Stimulated activated naive CD8-positive, alpha-beta T cell treated with anti-CD3 and anti-CD28 coated beads, Interleukin-15, amount 100 ng/mL, for 72 hours (primary cell): ENCODE measurements at regions not wholly inside any gene's neighbourhood (a gene's known extent, or its start where the extent isn't known, plus 50 kb on each side); places are given as distances from the start of the nearest gene placed in this dataset.

ENCODE experiments used
- ATAC-seq: fragments of 150-1000 bp; cut with Tn5 transposase; 2 replicates; pipeline ENCODE4 v1.10.0; 2021; ENCODE audit warnings: mild to moderate bottlenecking, moderate library complexity
- DNase-seq, 2 donors: peaks; one replicate each; pipeline ENCODE4 v3.0.0; 2021 to 2022
- H3K27ac Mint-ChIP-seq, 2 donors: one replicate each; pipeline ENCODE4 v1.8.0; 2022; ENCODE audit warnings: mild to moderate bottlenecking in 2 of 2, mixed read lengths in 2 of 2, moderate library complexity in 2 of 2
- H3K27me3 Mint-ChIP-seq: one replicate; pipeline ENCODE4 v1.8.0; 2022; ENCODE audit warnings: mixed read lengths
- H3K4me1 Mint-ChIP-seq: one replicate; pipeline ENCODE4 v1.8.0; 2022; ENCODE audit warnings: mild to moderate bottlenecking, mixed read lengths
- H3K4me3 Mint-ChIP-seq, 2 donors: one replicate each; pipeline ENCODE4 v1.8.0; 2022; ENCODE audit warnings: mild to moderate bottlenecking in 2 of 2, mixed read lengths in 2 of 2, moderate library complexity in 1 of 2
- H3K9me3 Mint-ChIP-seq, 2 donors: one replicate each; pipeline ENCODE4 v1.8.0; 2022; ENCODE audit warnings: mixed read lengths in 2 of 2

DNA sequence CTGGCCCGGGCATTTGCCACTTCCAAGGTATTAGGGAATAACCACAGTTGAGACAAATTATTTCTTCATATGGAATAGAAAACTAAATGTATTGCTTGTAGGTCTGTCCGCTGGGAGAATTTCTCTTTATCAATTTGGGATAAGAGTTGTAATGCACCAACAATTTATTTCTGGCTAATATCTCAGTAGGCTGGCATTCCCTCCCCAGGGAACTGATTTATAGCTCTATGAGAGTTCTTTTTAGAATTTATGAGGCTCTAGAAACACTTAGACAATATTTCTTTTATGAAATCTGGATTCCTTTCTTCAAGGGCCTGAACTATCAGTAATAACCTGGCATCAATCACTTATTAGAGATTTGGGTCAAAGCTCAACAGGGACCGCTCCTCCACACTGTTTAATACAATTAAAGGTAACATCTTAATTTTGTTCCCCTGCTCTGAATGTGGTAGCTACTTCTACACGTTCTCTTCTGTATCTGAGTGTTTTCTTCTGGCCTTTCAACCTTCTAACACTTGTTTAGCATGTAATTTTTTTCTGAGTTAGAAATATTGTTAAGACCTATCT, 857.4 kb upstream of the PRR20A start:
- Mint-ChIP-seq H3K4me3 (no peak overlapping the region), H3K27ac (no peak overlapping the region), H3K4me1 (no peaks in the 10 kb centered on the region), H3K27me3 (no peaks in the 10 kb centered on the region), H3K9me3 (peaks cover 16 to 22% of the 10 kb centered on the region in 2 donors)
- no peak for DNase-seq
- ATAC-seq, result no peak

DNA sequence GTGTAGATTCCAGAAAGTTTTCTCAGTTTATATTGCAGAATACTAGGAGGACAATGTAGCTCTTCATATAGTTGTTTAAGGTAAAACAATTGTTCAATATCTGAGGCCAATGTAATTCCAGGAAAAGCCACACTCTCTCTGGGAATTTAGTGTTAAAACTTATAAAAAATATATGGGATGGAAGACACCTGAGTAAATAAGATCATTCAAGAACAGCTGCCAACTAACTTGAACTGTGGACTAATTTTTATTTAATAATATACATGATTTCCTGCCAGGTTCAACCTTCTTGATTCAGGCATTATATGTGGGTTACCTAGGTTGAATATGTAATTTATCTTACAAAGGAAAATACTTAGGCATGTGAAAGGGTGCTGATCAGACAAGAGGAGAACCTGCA, 841.1 kb upstream of the PRR20A start:
- peaks cover 6 to 12% of the 10 kb centered on the region in 2 donors for H3K9me3 Mint-ChIP-seq
- H3K27ac Mint-ChIP-seq, result no peak overlapping the region
- H3K4me3 Mint-ChIP-seq, result no peak overlapping the region
- H3K4me1 Mint-ChIP-seq, result no peaks in the 10 kb centered on the region
- DNase-seq (no peak), ATAC-seq (no peak)
- H3K27me3 Mint-ChIP-seq, result no peaks in the 10 kb centered on the region

DNA sequence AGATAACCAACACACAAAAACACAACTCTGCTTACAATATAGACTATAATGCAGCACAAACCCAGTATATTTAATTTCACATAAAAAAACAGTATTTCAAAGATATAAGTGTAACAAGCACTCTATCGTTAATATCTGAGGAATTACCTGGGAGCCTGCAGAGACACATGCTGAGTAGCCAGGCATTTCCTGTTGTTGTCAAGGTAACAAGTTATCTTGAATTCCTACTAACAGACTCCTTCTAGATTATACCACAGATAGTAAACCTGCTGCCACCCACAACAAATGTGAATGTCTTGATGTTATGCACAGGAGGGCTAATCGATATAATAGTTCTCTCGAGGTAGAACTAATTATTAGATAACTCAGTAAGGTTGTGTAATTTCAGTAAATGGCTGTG, 826.0 kb upstream of the PRR20A start:
- no peak overlapping the region for H3K4me3 Mint-ChIP-seq
- DNase-seq (no peak), ATAC-seq (no peak)
- peaks cover 7 to 13% of the 10 kb centered on the region in 2 donors for H3K9me3 Mint-ChIP-seq
- H3K27ac Mint-ChIP-seq, result no peak overlapping the region
- no peaks in the 10 kb centered on the region for H3K4me1 Mint-ChIP-seq
- no peaks in the 10 kb centered on the region for H3K27me3 Mint-ChIP-seq

DNA sequence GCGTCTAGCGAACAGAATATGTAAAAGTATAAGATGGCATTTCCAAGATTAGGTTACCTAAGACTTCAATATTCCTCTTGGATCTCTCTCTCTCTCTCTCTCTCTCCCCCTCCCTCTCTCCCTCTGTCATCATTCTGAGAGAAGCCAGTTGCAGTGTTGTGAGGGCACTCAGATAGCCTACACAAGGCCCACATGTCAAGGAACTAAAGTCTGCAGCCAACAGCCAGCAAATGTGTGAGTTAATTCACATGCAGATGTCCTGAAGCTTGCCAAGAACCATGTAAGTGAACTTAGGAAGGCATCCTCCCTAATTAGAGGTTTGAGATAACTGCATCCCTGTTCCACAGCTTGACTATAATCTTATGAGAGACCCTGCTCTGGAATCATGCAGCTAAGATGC, 822.9 kb upstream of the PRR20A start:
- H3K27me3 Mint-ChIP-seq, result no peaks in the 10 kb centered on the region
- H3K4me3 Mint-ChIP-seq, result no peak overlapping the region
- H3K9me3 Mint-ChIP-seq, result peaks cover 12 to 20% of the 10 kb centered on the region in 2 donors
- no peaks in the 10 kb centered on the region for H3K4me1 Mint-ChIP-seq
- ATAC-seq (no peak), DNase-seq (no peak)
- peak overlapping the region in 1 of 2 donors; percentile 7 for H3K27ac Mint-ChIP-seq

DNA sequence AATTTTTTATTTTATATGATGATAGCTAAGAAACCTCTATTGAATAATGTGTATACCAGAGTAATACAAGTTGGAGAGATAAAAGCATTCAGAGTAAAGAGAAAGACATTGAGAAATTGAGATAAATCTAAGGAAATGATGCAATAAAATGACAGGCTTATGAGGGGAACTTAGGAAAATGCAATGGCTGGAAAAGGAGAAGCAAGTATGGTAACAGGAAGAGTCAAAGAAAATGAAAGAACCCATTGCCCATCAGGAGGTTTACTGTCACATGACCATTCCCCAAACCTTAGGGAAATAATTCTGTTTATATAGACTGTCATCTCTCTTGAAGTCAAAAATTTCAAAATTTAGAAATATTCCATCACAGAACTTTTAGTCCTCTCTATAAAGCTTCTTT, 808.0 kb upstream of the PRR20A start:
- Mint-ChIP-seq H3K4me1 (no peaks in the 10 kb centered on the region), H3K27ac (no peak overlapping the region), H3K9me3 (peaks cover 13 to 16% of the 10 kb centered on the region in 2 donors), H3K4me3 (no peak overlapping the region), H3K27me3 (no peaks in the 10 kb centered on the region)
- DNase-seq, result no peak
- no peak for ATAC-seq

DNA sequence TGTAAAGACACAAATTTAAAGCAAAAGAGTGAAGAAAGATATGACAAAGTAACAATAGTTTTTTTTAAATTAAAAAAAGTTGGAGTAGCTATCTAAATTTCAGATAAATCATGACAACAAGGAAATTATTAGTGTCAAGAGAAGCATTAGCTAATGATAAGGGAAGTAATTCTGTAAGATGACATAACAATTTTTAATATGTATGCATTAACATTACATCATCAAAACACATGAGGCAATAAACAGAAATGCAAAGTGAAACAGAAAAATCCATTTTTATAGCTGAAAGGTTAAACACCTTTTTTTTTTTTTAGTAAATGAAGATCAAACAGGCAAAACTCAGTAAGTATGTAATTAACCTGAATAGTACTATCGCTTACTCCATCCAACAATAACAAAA, 804.9 kb upstream of the PRR20A start:
- Mint-ChIP-seq H3K27ac (no peak overlapping the region), H3K4me1 (no peaks in the 10 kb centered on the region)
- no peak for ATAC-seq

DNA sequence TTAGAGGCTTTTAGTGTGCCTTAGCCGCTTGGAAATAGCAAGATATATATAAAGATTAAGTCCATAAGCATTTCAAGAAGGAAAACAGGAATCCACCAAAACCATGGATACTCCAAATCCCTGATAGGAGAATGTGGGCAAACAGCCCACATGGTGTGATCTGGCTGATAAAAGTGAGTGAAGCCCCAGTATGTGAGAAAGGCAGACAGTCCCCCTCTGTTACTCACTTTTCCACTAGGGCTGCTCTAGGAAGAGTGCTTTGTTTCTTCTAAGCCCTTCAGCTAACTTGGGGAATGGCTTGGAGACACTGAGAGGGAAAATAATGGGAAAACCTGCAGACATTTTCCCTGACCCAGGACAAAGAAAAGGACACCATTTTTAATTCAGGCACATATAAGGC, 802.3 kb upstream of the PRR20A start:
- Mint-ChIP-seq H3K4me3 (no peak overlapping the region), H3K27me3 (no peaks in the 10 kb centered on the region), H3K27ac (no peak overlapping the region), H3K9me3 (peaks cover 24 to 47% of the 10 kb centered on the region in 2 donors), H3K4me1 (no peaks in the 10 kb centered on the region)
- ATAC-seq, result no peak
- DNase-seq, result no peak

More for the DNA sequence above, 804.9 kb upstream of the PRR20A start:
- Mint-ChIP-seq H3K27me3 (no peaks in the 10 kb centered on the region), H3K4me3 (no peak overlapping the region), H3K9me3 (peaks cover 11 to 24% of the 10 kb centered on the region in 2 donors)
- no peak for DNase-seq

DNA sequence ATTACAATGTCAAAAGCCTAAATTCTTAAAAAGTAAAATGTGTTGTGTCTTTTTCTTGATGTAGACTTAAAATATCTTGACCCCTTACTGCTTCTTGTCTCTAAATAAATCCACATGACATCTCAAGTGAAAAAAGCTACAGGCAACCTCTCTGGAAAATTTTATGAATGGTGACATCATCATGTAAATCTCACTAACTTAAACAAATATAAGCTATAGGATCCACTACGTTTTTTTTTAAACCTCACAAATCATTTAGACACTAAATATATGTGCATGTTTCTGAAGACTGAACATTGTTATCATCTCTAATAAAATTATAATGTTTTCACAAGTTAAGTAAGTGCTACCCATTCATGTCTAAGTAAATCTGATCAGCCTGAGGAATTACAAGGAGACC, 793.7 kb upstream of the PRR20A start:
- DNase-seq (no peak), ATAC-seq (no peak)
- no peaks in the 10 kb centered on the region for H3K4me1 Mint-ChIP-seq
- peaks cover 11 to 13% of the 10 kb centered on the region in 2 donors for H3K9me3 Mint-ChIP-seq
- H3K4me3 Mint-ChIP-seq, result no peak overlapping the region
- H3K27ac Mint-ChIP-seq, result no peak overlapping the region
- no peaks in the 10 kb centered on the region for H3K27me3 Mint-ChIP-seq

DNA sequence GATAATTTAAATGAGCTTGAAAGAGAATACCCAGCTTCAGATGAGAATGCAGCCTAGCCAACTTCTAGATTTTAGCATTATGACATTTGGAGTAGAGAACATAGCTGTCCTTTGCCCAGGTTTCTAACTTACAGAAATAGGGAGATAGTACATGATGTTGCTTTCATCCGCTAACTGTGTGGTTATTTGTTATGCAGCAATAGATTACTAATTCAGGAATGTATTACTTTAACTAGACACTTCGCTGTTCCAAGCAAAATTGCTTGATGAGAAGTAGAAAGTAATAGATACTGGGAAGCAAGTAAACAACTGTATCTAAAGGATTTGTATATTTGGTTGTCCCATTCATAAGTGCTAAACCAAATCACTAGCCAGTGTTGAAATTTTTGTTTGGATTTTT, 790.9 kb upstream of the PRR20A start:
- no peak for DNase-seq
- no peaks in the 10 kb centered on the region for H3K4me1 Mint-ChIP-seq
- no peak for ATAC-seq
- H3K27me3 Mint-ChIP-seq, result no peaks in the 10 kb centered on the region
- H3K4me3 Mint-ChIP-seq, result no peak overlapping the region
- H3K27ac Mint-ChIP-seq, result no peak overlapping the region
- H3K9me3 Mint-ChIP-seq, result peaks cover 0 to under 1% of the 10 kb centered on the region in 2 donors

DNA sequence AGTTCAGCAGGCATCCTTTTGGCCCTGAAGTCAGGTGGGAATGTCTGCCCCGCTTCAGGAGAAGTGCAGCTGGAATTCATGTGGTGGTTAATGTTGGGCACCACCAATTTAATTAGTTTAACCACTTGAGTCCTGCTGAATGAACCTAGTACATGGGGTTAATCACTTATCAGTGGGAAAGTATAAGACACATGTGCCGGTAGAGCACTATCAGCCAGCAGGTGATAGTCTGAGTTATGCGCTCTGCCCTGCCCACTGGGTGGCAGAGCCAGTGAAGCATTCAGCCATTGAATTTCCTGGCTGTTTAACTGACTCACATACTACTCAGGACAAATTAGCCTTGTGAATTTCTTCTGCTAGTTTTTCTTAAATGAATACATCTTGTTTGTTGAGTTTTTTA, 789.7 kb upstream of the PRR20A start:
- peaks cover 0 to 7% of the 10 kb centered on the region in 2 donors for H3K9me3 Mint-ChIP-seq
- H3K4me1 Mint-ChIP-seq, result no peaks in the 10 kb centered on the region
- ATAC-seq, result no peak
- no peaks in the 10 kb centered on the region for H3K27me3 Mint-ChIP-seq
- DNase-seq, result no peak
- H3K4me3 Mint-ChIP-seq, result no peak overlapping the region
- H3K27ac Mint-ChIP-seq, result no peak overlapping the region

DNA sequence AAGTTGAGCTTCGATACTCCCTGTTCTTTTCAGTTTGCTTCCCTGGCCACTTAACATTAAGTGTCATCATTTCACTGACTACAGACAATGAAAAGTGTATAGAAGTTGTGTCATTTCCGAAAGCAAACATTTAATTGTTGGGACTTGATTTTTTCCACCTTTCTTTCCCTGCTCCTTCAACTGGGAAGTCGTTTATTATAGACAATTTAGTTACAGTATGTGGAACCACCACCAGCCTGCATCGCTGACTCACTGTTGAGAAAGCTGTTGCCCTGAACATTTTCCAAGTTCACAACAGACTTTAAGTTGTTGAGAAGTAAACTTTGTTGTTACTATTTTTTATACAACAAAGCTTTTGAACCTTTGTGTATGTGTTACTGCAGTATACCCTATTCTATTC, 788.4 kb upstream of the PRR20A start:
- no peak overlapping the region for H3K27ac Mint-ChIP-seq

DNA sequence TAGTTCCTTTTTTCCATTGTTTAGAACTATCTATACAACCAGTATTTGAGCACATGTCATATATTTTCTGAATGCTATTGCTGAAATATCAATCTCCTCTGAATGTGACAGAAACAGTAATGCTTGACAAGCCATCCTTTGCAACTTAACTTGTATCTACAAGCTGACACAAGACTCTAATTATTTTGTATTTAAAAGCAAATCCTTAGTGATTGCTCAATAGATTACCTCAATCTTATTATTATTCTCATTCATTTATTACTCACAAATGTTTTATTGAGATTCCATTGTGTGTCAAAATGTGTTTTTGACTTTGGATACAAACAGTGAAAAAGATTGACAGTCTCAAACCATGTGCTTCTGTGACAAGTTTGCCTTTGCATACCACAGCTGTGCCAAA, 787.8 kb upstream of the PRR20A start:
- Mint-ChIP-seq H3K27ac (no peak overlapping the region), H3K4me3 (no peak overlapping the region), H3K27me3 (no peaks in the 10 kb centered on the region), H3K4me1 (no peaks in the 10 kb centered on the region), H3K9me3 (peaks cover 5 to 7% of the 10 kb centered on the region in 2 donors)
- no peak for ATAC-seq
- DNase-seq, result no peak

More for the DNA sequence above, 788.4 kb upstream of the PRR20A start:
- H3K4me3 Mint-ChIP-seq, result no peak overlapping the region
- ATAC-seq (no peak), DNase-seq (no peak)
- no peaks in the 10 kb centered on the region for H3K4me1 Mint-ChIP-seq
- no peaks in the 10 kb centered on the region for H3K27me3 Mint-ChIP-seq
- peaks cover 0 to 7% of the 10 kb centered on the region in 2 donors for H3K9me3 Mint-ChIP-seq

DNA sequence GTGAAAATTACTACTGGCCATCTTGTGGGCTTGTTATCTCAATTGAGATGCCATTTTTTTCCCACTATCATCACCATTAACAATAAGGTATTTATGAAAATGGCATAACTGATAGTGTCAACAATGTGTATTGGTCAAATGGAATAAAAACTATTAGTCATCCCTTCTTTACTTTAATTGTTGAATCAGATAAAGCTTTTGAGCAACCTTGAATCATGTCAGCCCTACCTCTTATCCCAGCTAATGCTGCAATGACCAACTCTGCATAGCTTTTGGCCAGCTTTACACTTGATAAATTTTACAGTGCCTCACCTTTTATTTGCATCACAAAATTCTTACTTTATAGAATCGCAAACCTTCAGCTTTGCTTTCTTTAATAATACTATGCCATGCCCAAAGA, 784.0 kb upstream of the PRR20A start:
- Mint-ChIP-seq H3K4me3 (no peak overlapping the region), H3K27ac (no peak overlapping the region), H3K9me3 (peaks cover 17 to 19% of the 10 kb centered on the region in 2 donors), H3K27me3 (no peaks in the 10 kb centered on the region), H3K4me1 (no peaks in the 10 kb centered on the region)
- no peak for ATAC-seq
- DNase-seq, result no peak

DNA sequence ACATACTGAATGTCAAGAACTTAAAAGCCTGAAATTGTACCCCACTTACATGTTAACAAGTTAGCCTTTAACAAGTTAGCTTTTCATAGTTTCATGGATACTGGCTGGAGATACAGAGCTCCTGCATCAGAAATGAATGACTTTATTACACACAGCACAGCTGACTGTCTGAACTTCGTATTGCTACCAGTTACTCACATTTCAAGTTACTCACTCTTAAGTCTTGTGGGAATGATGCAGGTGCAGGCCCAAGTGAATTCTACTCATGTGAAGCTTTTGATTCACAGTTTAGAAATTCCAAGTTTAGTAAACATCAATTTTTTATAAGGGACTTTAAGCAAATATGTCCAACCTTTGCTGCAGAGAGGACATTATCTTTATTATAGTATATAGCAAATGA, 762.2 kb upstream of the PRR20A start:
- Mint-ChIP-seq H3K27me3 (no peaks in the 10 kb centered on the region), H3K4me1 (no peaks in the 10 kb centered on the region), H3K27ac (no peak overlapping the region), H3K9me3 (peaks cover 21 to 31% of the 10 kb centered on the region in 2 donors), H3K4me3 (no peak overlapping the region)
- ATAC-seq (no peak), DNase-seq (no peak)

DNA sequence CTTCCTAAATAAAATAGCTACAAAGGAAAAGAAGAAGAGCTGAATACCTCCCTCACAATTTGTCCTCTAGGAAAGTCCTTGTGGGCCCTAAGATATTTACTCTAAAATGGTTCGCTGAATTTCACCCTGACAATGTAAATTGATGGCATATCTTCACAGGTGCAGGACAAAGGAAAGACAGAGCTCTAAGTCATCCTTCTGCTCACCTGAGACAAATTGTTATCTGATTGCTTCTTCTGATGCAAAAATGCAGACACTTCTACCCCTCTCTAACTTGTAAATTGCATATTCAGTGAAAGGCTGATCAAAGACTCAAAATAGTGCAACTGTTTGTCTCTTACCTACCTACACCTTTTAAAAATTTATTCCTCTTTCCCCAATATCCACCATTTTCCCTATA, 747.2 kb upstream of the PRR20A start:
- no peaks in the 10 kb centered on the region for H3K4me1 Mint-ChIP-seq
- H3K9me3 Mint-ChIP-seq, result peaks cover 0 to 7% of the 10 kb centered on the region in 2 donors
- no peak for ATAC-seq
- no peaks in the 10 kb centered on the region for H3K27me3 Mint-ChIP-seq
- DNase-seq, result no peak
- no peak overlapping the region for H3K4me3 Mint-ChIP-seq
- H3K27ac Mint-ChIP-seq, result no peak overlapping the region

DNA sequence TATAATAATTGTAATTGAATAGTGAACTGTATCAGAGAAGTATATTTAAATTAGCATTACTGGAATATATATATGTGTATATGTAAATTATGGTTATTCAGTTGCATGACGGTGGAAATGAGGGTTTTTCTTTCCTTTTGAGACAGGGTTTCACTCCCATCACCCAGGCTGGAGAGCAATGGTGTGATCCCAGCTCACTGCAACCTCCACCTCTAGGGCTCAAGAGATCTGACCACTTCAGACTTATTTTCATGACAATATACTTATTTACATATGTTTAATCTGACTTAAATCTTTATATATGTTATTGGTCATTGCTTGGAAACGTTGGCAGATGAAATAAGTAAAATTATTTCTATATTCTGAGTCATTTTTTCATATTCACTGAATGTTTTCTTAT, 744.4 kb upstream of the PRR20A start:
- Mint-ChIP-seq H3K9me3 (peaks cover 6 to 14% of the 10 kb centered on the region in 2 donors), H3K4me1 (no peaks in the 10 kb centered on the region), H3K27me3 (no peaks in the 10 kb centered on the region), H3K4me3 (no peak overlapping the region), H3K27ac (no peak overlapping the region)
- no peak for DNase-seq
- no peak for ATAC-seq

DNA sequence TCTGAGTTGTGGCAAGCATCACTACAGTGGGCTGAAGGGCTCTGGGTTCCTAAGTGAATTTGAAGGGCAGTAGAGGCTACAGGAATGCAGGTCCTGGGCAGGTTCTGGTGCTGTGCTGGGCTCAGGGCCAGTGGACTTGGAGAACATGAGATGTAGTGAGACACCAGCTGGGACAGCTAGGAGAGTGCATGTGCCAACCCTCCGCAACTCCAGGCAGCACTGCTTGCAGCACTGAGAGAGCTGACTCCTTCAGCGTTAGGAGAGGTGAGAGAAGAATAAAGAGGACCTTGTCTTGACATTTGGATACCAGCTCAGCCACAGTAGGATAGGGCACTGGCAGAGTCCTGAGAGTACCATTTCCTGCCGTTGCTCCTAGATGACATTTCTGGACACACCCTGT, 739.9 kb upstream of the PRR20A start:
- no peak for ATAC-seq
- Mint-ChIP-seq H3K9me3 (peaks cover 10 to 27% of the 10 kb centered on the region in 2 donors), H3K27ac (no peak overlapping the region)

More for the DNA sequence above, 739.9 kb upstream of the PRR20A start:
- no peak for DNase-seq
- no peaks in the 10 kb centered on the region for H3K27me3 Mint-ChIP-seq
- no peaks in the 10 kb centered on the region for H3K4me1 Mint-ChIP-seq
- H3K4me3 Mint-ChIP-seq, result no peak overlapping the region
